Natural killer cell (primary cell): ENCODE measurements at regions not wholly inside any gene's neighbourhood (a gene's known extent, or its start where the extent isn't known, plus 50 kb on each side); places are given as distances from the start of the nearest gene placed in this dataset.

Experiments used
- ATAC-seq, 3 donors: fragments of 150-1000 bp in 2 of 3; fragments of 200-7000 bp in 1 of 3; cut with Tn5 transposase; 1 replicate in 1 of 3; 2 replicates in 2 of 3; pipeline ENCODE4 v1.10.0; 2021; ENCODE audit warnings: mild to moderate bottlenecking in 2 of 3, moderate library complexity in 2 of 3
- DNase-seq, 2 donors: peaks; one replicate each; pipeline versions ENCODE4 v3.0.0 to v3.0.0-alpha.2; 2013 to 2021; ENCODE audit warnings: mixed read lengths in 1 of 2
- H3K27ac ChIP-seq: one replicate; pipeline ENCODE4 v1.5.1; 2013; ENCODE audit warnings: mild to moderate bottlenecking, low read length
- H3K27me3 ChIP-seq: one replicate; pipeline ENCODE4 v1.6.1; 2013; ENCODE audit warnings: low read length; ENCODE audit not compliant: control insufficient read depth, insufficient read depth
- H3K36me3 ChIP-seq: one replicate; pipeline ENCODE4 v1.6.1; 2013; ENCODE audit warnings: low read length; ENCODE audit not compliant: control insufficient read depth, insufficient read depth
- H3K4me1 ChIP-seq: one replicate; pipeline ENCODE4 v1.6.1; 2013; ENCODE audit warnings: low read length; ENCODE audit not compliant: control insufficient read depth, insufficient read depth
- H3K4me3 ChIP-seq: one replicate; pipeline ENCODE4 v1.5.1; 2013; ENCODE audit warnings: low read length
- H3K9me3 ChIP-seq: one replicate; pipeline ENCODE4 v1.6.1; 2013; ENCODE audit warnings: low read length; ENCODE audit not compliant: control insufficient read depth, insufficient read depth
- H3K27ac Mint-ChIP-seq, 2 donors: one replicate each; pipeline ENCODE4 v1.8.0; 2022; ENCODE audit warnings: mild to moderate bottlenecking in 2 of 2, mixed read lengths in 2 of 2, moderate library complexity in 1 of 2
- H3K27me3 Mint-ChIP-seq, 2 donors: one replicate each; pipeline ENCODE4 v1.8.0; 2022; ENCODE audit warnings: low read depth in 2 of 2, mixed read lengths in 2 of 2
- H3K36me3 Mint-ChIP-seq: one replicate; pipeline ENCODE4 v1.8.0; 2022; ENCODE audit warnings: mixed read lengths
- H3K4me1 Mint-ChIP-seq, 2 donors: one replicate each; pipeline ENCODE4 v1.8.0; 2022; ENCODE audit warnings: mixed read lengths in 2 of 2
- H3K4me3 Mint-ChIP-seq: one replicate; pipeline ENCODE4 v1.8.0; 2022; ENCODE audit warnings: mild to moderate bottlenecking, moderate library complexity, mixed read lengths
- H3K9me3 Mint-ChIP-seq, 2 donors: one replicate each; pipeline ENCODE4 v1.8.0; 2022; ENCODE audit warnings: mixed read lengths in 2 of 2
- CTCF ChIP-seq: fragments of 200-600 bp; IDR thresholded peaks from one replicate; pipeline ENCODE4 v1.8.0; 2022; ENCODE audit warnings: antibody characterized with exemption
- WGBS: methylation state at CpG from one replicate; pipeline ENCODE4 v1.1.7; 2013; ENCODE audit warnings: missing lambda C conversion rate; ENCODE audit not compliant: insufficient coverage; 5-methylcytosine and 5-hydroxymethylcytosine counted together
- intact Hi-C: fragments of 100-400 bp; cut with micrococcal nuclease; formaldehyde crosslinking; loops from one replicate; pipeline ENCODE4 v1.14.2; 2022

DNA sequence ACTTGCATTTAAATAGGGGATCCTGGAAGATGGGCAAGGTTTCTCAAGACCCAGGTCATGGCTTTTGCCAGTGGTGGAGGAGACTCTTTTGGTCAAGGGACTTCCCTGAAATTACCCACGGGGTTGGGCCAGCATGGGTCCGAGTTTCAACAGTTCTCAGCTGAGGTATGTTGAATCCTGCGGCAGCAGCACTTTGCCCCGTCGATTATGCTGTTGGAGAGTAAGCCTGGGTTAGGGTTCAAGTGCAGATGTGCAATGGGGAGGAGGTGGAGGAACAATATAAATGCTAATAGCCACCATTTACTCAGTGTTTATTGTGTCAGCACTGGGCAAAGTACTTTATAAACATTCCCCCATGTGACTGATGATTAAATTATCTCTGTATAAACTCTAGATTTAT lies 96.0 kb upstream of the GATA6 start:
- no peaks in the 10 kb centered on the region for H3K9me3 Mint-ChIP-seq
- ATAC-seq (no peak), DNase-seq (no peak)
- Histone ChIP-seq H3K9me3 (no peaks in the 10 kb centered on the region), H3K36me3 (no peaks in the 10 kb centered on the region), H3K4me1 (no peaks in the 10 kb centered on the region), H3K4me3 (no peak overlapping the region), H3K27ac (no peak overlapping the region), H3K27me3 (no peaks in the 10 kb centered on the region)
- no peak overlapping the region for H3K4me3 Mint-ChIP-seq
- TF ChIP-seq CTCF, result no peak
- H3K4me1 Mint-ChIP-seq, result no peaks in the 10 kb centered on the region
- intact Hi-C loops, result no loop called here
- H3K27ac Mint-ChIP-seq, result no peak overlapping the region
- no peaks in the 10 kb centered on the region for H3K36me3 Mint-ChIP-seq
- peaks cover 6 to 11% of the 10 kb centered on the region in 2 donors for H3K27me3 Mint-ChIP-seq
- 91% methylated on average over 5 of the region's 5 CpGs for WGBS

GRCh38 chr18:22074282-22075070 lies 94.9 kb upstream of the GATA6 start:
- Histone ChIP-seq H3K4me1 (no peaks in the 10 kb centered on the region), H3K36me3 (no peaks in the 10 kb centered on the region), H3K27ac (no peak overlapping the region), H3K4me3 (no peak overlapping the region), H3K9me3 (no peaks in the 10 kb centered on the region), H3K27me3 (no peaks in the 10 kb centered on the region)
- H3K4me1 Mint-ChIP-seq, result no peaks in the 10 kb centered on the region
- no peaks in the 10 kb centered on the region for H3K36me3 Mint-ChIP-seq
- H3K27me3 Mint-ChIP-seq, result peaks cover 6 to 11% of the 10 kb centered on the region in 2 donors
- DNase-seq (no peak), ATAC-seq (no peak)
- no peak overlapping the region for H3K4me3 Mint-ChIP-seq
- 75% methylated on average over 6 of the region's 6 CpGs for WGBS
- intact Hi-C loops, result no loop called here
- no peak for TF ChIP-seq CTCF
- H3K27ac Mint-ChIP-seq, result no peak overlapping the region
- no peaks in the 10 kb centered on the region for H3K9me3 Mint-ChIP-seq

DNA sequence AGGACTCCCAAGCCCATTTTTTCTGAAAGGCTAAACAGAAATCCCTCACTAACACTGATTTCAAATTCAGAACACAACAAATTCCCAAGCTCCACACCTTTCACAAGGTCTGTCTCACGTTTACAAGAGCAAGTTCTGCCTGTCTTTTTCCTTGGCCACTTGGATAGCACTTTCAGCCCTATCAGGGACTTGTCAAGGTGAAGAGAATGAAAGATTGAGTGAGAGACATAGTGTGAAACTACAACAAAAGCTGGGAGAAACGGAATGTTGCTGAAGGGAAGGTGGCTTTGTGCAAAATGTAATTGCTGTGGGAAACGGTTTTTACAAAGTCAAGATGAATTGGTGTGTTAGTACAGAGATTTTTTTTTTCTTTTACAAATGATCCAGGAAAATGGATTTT lies 89.4 kb upstream of the GATA6 start:
- Mint-ChIP-seq H3K27me3 (peaks cover 0 to 6% of the 10 kb centered on the region in 2 donors), H3K36me3 (no peaks in the 10 kb centered on the region), H3K9me3 (no peaks in the 10 kb centered on the region), H3K4me3 (no peak overlapping the region), H3K4me1 (no peaks in the 10 kb centered on the region), H3K27ac (no peak overlapping the region)
- intact Hi-C loops, result no loop called here
- Histone ChIP-seq H3K4me3 (no peak overlapping the region), H3K27ac (no peak overlapping the region), H3K36me3 (no peaks in the 10 kb centered on the region), H3K4me1 (no peaks in the 10 kb centered on the region), H3K27me3 (no peaks in the 10 kb centered on the region), H3K9me3 (no peaks in the 10 kb centered on the region)
- 68% methylated on average over 3 of the region's 3 CpGs for WGBS
- ATAC-seq (no peak), DNase-seq (no peak)
- no peak for TF ChIP-seq CTCF

DNA sequence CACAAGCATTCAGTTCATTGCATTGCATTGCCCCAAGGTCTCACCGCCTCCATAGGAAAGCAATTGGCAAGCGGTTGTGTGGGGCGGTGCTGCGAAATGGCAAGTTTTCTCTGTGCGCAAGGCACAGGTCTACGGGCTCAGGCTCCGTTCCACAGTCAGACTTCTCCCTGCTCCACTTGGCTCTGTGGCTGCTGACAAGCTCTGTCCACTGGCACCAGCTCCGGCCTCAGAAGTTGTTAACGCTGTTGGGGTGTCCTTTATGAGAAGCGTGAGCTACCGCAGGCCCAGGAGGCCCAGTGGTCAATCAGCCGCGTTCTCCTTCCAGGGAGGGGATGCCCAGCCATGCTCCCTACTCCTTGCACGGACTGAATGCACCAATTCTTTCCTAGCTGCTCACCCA lies 87.0 kb upstream of the GATA6 start:
- Histone ChIP-seq H3K4me1 (no peaks in the 10 kb centered on the region), H3K27ac (no peak overlapping the region), H3K9me3 (no peaks in the 10 kb centered on the region), H3K36me3 (no peaks in the 10 kb centered on the region), H3K4me3 (no peak overlapping the region), H3K27me3 (no peaks in the 10 kb centered on the region)
- intact Hi-C loops, result no loop called here
- DNase-seq (no peak), ATAC-seq (no peak)
- Mint-ChIP-seq H3K27ac (no peak overlapping the region), H3K4me1 (no peaks in the 10 kb centered on the region), H3K9me3 (no peaks in the 10 kb centered on the region), H3K27me3 (no peaks in the 10 kb centered on the region), H3K4me3 (no peak overlapping the region), H3K36me3 (no peaks in the 10 kb centered on the region)
- WGBS, result 95% methylated on average over 14 of the region's 14 CpGs
- no peak for TF ChIP-seq CTCF
